ENCODE measurements at regions not wholly inside any gene's neighbourhood (a gene's known extent, or its start where the extent isn't known, plus 50 kb on each side); places are given as distances from the start of the nearest gene placed in this dataset.
"Not testable (repeated sequence)": the region's sequence is repeated elsewhere in the genome, so short reads cannot be mapped to it uniquely, and the experiment has no call there.

DNA sequence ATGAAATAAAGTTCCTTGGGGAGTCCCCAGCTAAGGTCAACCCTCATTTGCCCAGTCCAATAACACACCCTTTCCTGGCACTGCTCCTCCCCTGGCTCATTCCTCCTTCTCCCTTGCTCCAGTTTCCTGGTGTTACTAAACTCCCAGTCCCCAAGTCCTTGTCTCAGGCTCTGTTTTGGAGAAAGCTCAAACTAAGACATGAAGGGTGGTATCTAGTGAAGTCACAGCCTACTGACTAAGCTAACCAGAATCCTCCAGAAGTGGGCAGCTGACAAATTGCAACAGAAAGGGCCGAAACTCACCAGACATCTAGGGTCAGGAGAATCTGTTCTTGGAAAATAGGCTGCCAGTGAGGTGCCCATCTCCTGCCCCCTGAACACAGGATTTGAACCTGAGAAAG, 118.7 kb upstream of the NEK6 start:
- DNase-seq, result no peak
- Mint-ChIP-seq H3K27ac (no peak overlapping the region), H3K9me3 (ENCODE audit: insufficient read depth) (no peaks in the 10 kb centered on the region), H3K36me3 (ENCODE audit: low read depth) (no peaks in the 10 kb centered on the region), H3K27me3 (ENCODE audit: low read depth) (peaks cover 7% of the 10 kb centered on the region), H3K4me1 (ENCODE audit: low read depth) (no peaks in the 10 kb centered on the region), H3K4me3 (no peak overlapping the region)
- ChIA-PET POLR2A (no interaction called here), CTCF (no interaction called here)
- ATAC-seq, result no peak

DNA sequence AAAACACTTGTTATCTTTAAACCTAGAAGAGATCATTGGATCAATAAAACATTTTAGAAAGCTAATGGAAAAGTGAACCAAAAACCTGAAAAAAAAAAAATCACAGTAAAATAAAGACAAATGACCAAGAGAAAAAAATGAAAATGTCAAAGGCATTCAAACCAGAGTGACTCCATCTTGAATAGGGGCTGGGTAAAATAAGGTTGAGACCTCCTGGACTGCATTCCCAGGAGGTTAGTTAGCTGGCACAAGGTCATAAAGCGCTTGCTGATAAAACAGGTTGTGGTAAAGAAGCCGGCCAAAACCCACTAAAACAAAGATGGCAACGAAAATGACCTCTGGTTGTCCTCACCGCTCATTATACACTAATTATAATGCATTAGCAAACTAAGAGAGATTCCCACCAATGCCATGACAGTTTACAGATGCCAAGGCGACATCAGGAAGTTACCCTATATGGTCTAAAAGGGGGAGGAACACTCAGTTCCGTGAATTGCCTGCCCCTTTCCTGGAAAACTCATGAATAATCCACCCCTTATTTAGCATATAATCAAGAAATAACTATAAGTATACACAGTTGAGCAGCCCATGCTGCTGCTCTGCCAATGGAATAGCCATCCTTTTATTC, 116.7 kb upstream of the NEK6 start:
- H3K9me3 Mint-ChIP-seq (ENCODE audit: insufficient read depth), result no peaks in the 10 kb centered on the region
- DNase-seq, result no peak
- no peaks in the 10 kb centered on the region for H3K4me1 Mint-ChIP-seq (ENCODE audit: low read depth)
- H3K27ac Mint-ChIP-seq, result no peak overlapping the region
- no peaks in the 10 kb centered on the region for H3K36me3 Mint-ChIP-seq (ENCODE audit: low read depth)
- peaks cover 9% of the 10 kb centered on the region for H3K27me3 Mint-ChIP-seq (ENCODE audit: low read depth)
- ATAC-seq, result no peak
- ChIA-PET POLR2A (no interaction called here), CTCF (interaction anchor here (1.8 kb wide), 1 partner anchor 14 kb away, joined by 5 read pairs; no protein-coding TSS in a partner anchor)
- no peak overlapping the region for H3K4me3 Mint-ChIP-seq

DNA sequence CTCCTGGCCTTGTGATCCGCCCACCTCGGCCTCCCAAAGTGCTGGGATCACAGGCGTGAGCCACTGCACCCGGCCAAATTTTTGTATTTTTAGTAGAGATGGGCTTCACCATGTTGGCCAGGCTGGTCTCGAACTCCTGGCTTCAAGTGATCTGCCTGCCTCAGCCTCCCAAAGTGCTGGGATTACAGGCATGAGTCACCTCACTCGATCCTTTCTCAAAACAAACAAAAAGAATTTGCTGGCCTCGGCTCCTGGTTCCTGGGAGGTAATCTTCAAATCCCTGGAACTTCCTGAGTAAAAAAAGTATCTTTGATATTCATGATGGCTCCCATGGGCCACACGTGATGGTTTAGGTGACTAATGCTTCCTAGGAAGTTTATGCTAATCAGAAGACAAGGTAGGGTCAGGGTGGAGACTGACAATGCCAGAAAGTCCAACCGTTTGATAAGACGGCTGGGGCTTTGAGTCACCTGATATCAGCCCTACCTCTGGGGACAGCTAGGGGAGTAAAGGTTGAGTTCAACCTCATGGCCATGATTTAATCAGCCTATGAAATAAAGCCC, 113.1 kb upstream of the NEK6 start:
- ATAC-seq; H3K9me3 Mint-ChIP-seq (ENCODE audit: insufficient read depth); H3K27ac Mint-ChIP-seq; POLR2A ChIA-PET; H3K4me1 Mint-ChIP-seq (ENCODE audit: low read depth); H3K36me3 Mint-ChIP-seq (ENCODE audit: low read depth); CTCF ChIA-PET; H3K4me3 Mint-ChIP-seq: not testable (repeated sequence)
- peak; percentile 4 for DNase-seq
- H3K27me3 Mint-ChIP-seq (ENCODE audit: low read depth), result peaks cover 11% of the 10 kb centered on the region

- Mint-ChIP-seq H3K4me3 (no peak overlapping the region), H3K9me3 (ENCODE audit: insufficient read depth) (no peaks in the 10 kb centered on the region), H3K27me3 (ENCODE audit: low read depth) (peaks cover 18% of the 10 kb centered on the region), H3K27ac (no peak overlapping the region), H3K4me1 (ENCODE audit: low read depth) (no peaks in the 10 kb centered on the region), H3K36me3 (ENCODE audit: low read depth) (no peaks in the 10 kb centered on the region)
- ATAC-seq, result no peak
- DNase-seq, result peak; percentile 12
- POLR2A ChIA-PET, result no interaction called here
- CTCF ChIA-PET, result no interaction called here
Measured at GRCh38 chr9:124146031-124146561, 111.7 kb upstream of the NEK6 start.

GRCh38 chr9:124149992-124150391, 107.8 kb upstream of the NEK6 start:
- H3K27ac Mint-ChIP-seq, result no peak overlapping the region
- ATAC-seq (no peak), DNase-seq (peak; percentile 15)
- ChIA-PET CTCF (interaction anchor here (1.0 kb wide), 1 partner anchor 23 kb away, joined by 4 read pairs; no protein-coding TSS in a partner anchor), POLR2A (no interaction called here)
- no peaks in the 10 kb centered on the region for H3K9me3 Mint-ChIP-seq (ENCODE audit: insufficient read depth)
- H3K4me1 Mint-ChIP-seq (ENCODE audit: low read depth), result no peaks in the 10 kb centered on the region
- H3K36me3 Mint-ChIP-seq (ENCODE audit: low read depth), result no peaks in the 10 kb centered on the region
- H3K27me3 Mint-ChIP-seq (ENCODE audit: low read depth), result peaks cover 33% of the 10 kb centered on the region
- no peak overlapping the region for H3K4me3 Mint-ChIP-seq

DNA sequence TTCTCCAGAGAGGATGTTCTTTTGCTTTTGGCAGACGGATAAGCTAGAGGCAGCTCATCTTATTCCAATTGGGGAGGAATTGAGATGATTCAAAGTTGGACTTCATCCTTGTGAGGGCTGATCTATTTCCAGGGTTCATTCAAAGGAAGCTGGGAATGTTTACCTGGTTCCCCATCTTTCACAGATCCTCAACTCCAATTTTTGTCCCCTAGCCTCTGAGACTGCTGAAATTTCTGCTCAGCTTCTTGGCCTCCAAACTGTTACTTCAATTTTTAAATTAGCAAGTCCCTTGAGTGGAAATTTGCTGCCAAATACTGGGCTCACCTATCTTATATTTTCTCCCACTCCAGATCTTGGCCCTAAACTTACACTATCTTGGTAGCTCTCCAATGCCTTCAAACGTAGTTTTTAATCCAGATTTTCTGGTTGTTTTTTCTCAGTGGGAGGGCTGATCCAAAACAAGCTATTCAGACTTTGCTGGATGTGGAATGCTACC, 93.9 kb upstream of the NEK6 start:
- CTCF ChIA-PET, result interaction anchor here (0.8 kb wide), 1 partner anchor 8 kb away, joined by 3 read pairs; no protein-coding TSS in a partner anchor
- POLR2A ChIA-PET, result no interaction called here
- Mint-ChIP-seq H3K27ac (no peak overlapping the region), H3K36me3 (ENCODE audit: low read depth) (peaks cover 3% of the 10 kb centered on the region), H3K9me3 (ENCODE audit: insufficient read depth) (peaks cover 11% of the 10 kb centered on the region), H3K27me3 (ENCODE audit: low read depth) (peaks cover 47% of the 10 kb centered on the region), H3K4me3 (no peak overlapping the region), H3K4me1 (ENCODE audit: low read depth) (no peaks in the 10 kb centered on the region)
- ATAC-seq (no peak), DNase-seq (no peak)

DNA sequence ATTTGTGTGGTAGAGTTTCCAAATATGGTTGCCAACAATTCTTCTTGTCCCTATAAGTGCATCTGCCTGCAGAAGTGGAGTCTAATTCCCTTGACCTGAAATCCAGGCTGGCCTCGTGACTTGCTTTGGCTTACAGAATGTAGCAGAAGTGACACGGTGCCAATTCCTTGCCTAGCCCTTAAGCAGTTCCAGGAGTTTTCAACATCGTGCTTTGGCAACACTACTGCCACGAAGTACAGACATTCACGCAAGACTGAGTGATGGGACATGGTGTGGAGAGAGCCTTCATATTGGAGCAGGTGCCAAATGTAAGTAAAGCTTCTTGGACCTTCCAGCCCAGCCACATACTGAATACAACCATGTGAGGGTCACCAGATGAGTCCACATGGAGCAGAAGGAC, 92.9 kb upstream of the NEK6 start:
- CTCF ChIA-PET, result no interaction called here
- DNase-seq (no peak), ATAC-seq (no peak)
- peaks cover 11% of the 10 kb centered on the region for H3K9me3 Mint-ChIP-seq (ENCODE audit: insufficient read depth)
- H3K27me3 Mint-ChIP-seq (ENCODE audit: low read depth), result peaks cover 51% of the 10 kb centered on the region
- H3K27ac Mint-ChIP-seq, result no peak overlapping the region
- no peaks in the 10 kb centered on the region for H3K4me1 Mint-ChIP-seq (ENCODE audit: low read depth)
- POLR2A ChIA-PET, result no interaction called here
- peaks cover 3% of the 10 kb centered on the region for H3K36me3 Mint-ChIP-seq (ENCODE audit: low read depth)
- no peak overlapping the region for H3K4me3 Mint-ChIP-seq

DNA sequence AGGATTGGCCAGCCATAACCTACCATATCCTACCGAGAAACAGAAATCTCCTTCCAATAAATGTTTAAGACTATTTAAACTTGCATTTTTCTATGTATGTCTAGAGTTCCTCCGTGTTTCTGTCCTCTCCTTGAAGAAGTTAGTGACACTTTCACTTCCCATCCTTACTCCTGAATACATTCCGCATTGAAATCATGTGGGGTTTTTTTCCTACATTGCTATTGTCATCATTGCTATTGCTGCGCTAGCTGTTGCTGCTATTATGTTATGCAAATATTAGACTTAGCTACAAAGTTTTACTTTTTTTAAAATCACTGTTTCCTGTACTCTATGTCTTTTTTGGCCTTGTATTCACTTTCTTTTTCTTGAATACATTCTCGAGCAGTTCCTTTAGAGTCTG, 83.3 kb upstream of the NEK6 start:
- H3K4me3 Mint-ChIP-seq, result no peak overlapping the region
- H3K27ac Mint-ChIP-seq, result no peak overlapping the region
- H3K4me1 Mint-ChIP-seq (ENCODE audit: low read depth), result peaks cover 32% of the 10 kb centered on the region
- peaks cover 4% of the 10 kb centered on the region for H3K9me3 Mint-ChIP-seq (ENCODE audit: insufficient read depth)
- no peak for DNase-seq
- POLR2A ChIA-PET, result no interaction called here
- CTCF ChIA-PET, result no interaction called here
- H3K27me3 Mint-ChIP-seq (ENCODE audit: low read depth), result peaks cover 11% of the 10 kb centered on the region
- peaks cover 13% of the 10 kb centered on the region for H3K36me3 Mint-ChIP-seq (ENCODE audit: low read depth)
- no peak for ATAC-seq

DNA sequence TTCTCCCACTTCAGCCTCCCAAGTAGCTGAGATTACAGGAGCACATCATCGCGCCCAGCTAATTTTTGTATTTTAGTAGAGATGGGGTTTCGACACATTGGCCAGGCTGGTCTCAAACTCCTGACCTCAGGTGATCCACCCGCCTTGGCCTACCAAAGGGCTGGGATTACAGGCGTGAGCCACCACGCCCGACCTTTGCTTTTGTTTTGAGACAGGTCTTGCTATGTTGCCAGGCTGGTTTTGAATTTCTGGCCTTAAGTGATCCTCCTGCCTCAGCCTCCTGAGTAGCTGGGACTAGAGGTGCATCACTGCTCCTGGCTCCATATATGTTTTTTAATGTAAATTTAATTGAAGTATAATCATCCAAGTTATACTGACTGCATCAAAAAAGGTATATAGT, 80.2 kb upstream of the NEK6 start:
- Mint-ChIP-seq H3K27me3 (ENCODE audit: low read depth) (peaks cover 12% of the 10 kb centered on the region), H3K4me1 (ENCODE audit: low read depth) (peaks cover 13% of the 10 kb centered on the region)
- H3K9me3 Mint-ChIP-seq (ENCODE audit: insufficient read depth); ATAC-seq; CTCF ChIA-PET; DNase-seq; H3K4me3 Mint-ChIP-seq; POLR2A ChIA-PET; H3K36me3 Mint-ChIP-seq (ENCODE audit: low read depth); H3K27ac Mint-ChIP-seq: not testable (repeated sequence)

DNA sequence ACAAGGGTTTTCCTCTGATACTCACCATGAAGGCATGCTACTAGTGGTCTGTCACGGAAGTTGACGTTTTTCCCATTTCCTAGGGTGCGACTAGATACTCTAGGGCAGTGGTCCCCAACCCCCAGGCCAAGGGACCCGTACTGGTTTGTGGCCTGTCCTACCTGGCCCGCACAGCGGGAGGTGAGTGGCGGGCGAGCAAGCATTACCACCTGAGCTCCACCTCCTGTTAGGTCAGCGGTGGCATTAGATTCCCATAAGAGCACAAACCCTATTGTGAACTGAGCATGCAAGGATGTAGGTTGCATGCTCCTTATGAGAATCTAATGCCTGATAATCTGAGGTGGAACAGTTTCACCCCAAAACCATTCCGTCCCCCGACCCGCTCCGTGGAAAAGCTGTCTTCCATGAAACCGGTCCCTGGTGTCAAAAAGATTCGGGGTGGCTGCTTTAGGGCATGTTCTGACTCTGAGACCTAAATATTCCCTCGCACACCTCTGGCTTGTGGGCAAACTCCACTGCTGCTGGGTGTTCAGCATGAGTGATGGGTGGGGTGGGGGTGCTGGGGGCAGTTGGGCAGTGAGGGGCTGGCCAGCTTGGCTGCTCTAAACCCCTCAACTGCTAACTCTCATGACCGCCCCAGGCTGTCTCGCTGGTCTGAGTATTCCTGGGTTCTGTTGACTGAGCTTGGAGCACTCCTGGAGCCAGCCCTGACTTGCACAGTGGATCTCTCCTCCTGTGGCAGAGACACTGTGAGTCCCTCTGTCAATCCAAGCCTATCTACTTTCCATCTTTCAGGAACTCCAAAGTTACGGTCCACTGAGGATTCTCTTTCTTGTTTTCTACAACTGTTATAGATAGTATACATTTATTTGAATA, 78.3 kb upstream of the NEK6 start:
- no peak overlapping the region for H3K4me3 Mint-ChIP-seq
- ATAC-seq, result no peak
- ChIA-PET CTCF (no interaction called here), POLR2A (no interaction called here)
- no peak for DNase-seq
- H3K36me3 Mint-ChIP-seq (ENCODE audit: low read depth), result no peaks in the 10 kb centered on the region
- no peak overlapping the region for H3K27ac Mint-ChIP-seq
- H3K9me3 Mint-ChIP-seq (ENCODE audit: insufficient read depth), result no peaks in the 10 kb centered on the region
- H3K4me1 Mint-ChIP-seq (ENCODE audit: low read depth), result peaks cover 1% of the 10 kb centered on the region
- peaks cover 26% of the 10 kb centered on the region for H3K27me3 Mint-ChIP-seq (ENCODE audit: low read depth)

GRCh38 chr9:124180557-124180956, 77.2 kb upstream of the NEK6 start:
- ChIA-PET POLR2A (no interaction called here), CTCF (no interaction called here)
- Mint-ChIP-seq H3K4me3 (no peak overlapping the region), H3K27me3 (ENCODE audit: low read depth) (peaks cover 29% of the 10 kb centered on the region), H3K27ac (no peak overlapping the region), H3K36me3 (ENCODE audit: low read depth) (no peaks in the 10 kb centered on the region), H3K4me1 (ENCODE audit: low read depth) (no peaks in the 10 kb centered on the region), H3K9me3 (ENCODE audit: insufficient read depth) (no peaks in the 10 kb centered on the region)
- no peak for DNase-seq
- no peak for ATAC-seq

- ATAC-seq (no peak), DNase-seq (no peak)
- Mint-ChIP-seq H3K36me3 (ENCODE audit: low read depth) (no peaks in the 10 kb centered on the region), H3K9me3 (ENCODE audit: insufficient read depth) (no peaks in the 10 kb centered on the region), H3K27me3 (ENCODE audit: low read depth) (peaks cover 35% of the 10 kb centered on the region), H3K4me3 (no peak overlapping the region), H3K4me1 (ENCODE audit: low read depth) (no peaks in the 10 kb centered on the region), H3K27ac (no peak overlapping the region)
- POLR2A ChIA-PET, result no interaction called here
- CTCF ChIA-PET, result no interaction called here
Measured at GRCh38 chr9:124182741-124183140, 75.0 kb upstream of the NEK6 start.

All from activated CD8-positive, alpha-beta T cell treated with anti-CD3 and anti-CD28 coated beads, Interleukin-2, amount 10 ng/mL, durations not matched to agents 7 days and 5 days (primary cell).